SK-N-SH (cell line): ENCODE measurements at regions not wholly inside any gene's neighbourhood (a gene's known extent, or its start where the extent isn't known, plus 50 kb on each side); places are given as distances from the start of the nearest gene placed in this dataset.

ENCODE experiments used
- CTCF ChIA-PET: fragments of 300-600, 350-600 bp; formaldehyde crosslinking; extraction: SDS; loops from one replicate; lab custom pipeline; 2021; lab: Yijun Ruan, JAX
- POLR2A ChIA-PET: fragments of 350-600 bp; sonication (Branson Sonifier 250); formaldehyde crosslinking; extraction: SDS; loops from one replicate; lab custom pipeline; 2020; ENCODE audit warnings: antibody characterized with exemption, inconsistent platforms; lab: Yijun Ruan, JAX
- DNase-seq: peaks from one replicate; pipeline ENCODE4 v3.0.0; 2012
- H2AFZ ChIP-seq: fragments of 200-600 bp; sonication (generic); 2 replicates; pipeline ENCODE4 v1.8.1; 2016; ENCODE audit warnings: antibody characterized with exemption, mild to moderate bottlenecking, low read depth
- H3F3A ChIP-seq: fragments of 200-600 bp; sonication (generic); replicated peaks from 2 replicates; pipeline ENCODE3; 2016; ENCODE audit warnings: antibody characterized with exemption, mild to moderate bottlenecking; ENCODE audit not compliant: insufficient read depth
- H3K27ac ChIP-seq, 2 experiments: fragments of 200-500 bp in 1 of 2; fragments of 200-600 bp in 1 of 2; sonication (Bioruptor generic) in 1 of 2; sonication (generic), shearing (Covaris generic) in 1 of 2; 2 replicates each; pipeline versions ENCODE4 v1.5.1 to v1.6.1; 2014 to 2016; ENCODE audit warnings: low read depth in 2 of 2, inconsistent platforms in 1 of 2, low read length in 1 of 2, mild to moderate bottlenecking in 1 of 2, mixed read lengths in 1 of 2
- H3K27me3 ChIP-seq: fragments of 200-600 bp; sonication (generic), shearing (Covaris generic); 2 replicates; pipeline ENCODE4 v1.6.1; 2016; ENCODE audit warnings: mixed run types; ENCODE audit not compliant: insufficient read depth
- H3K36me3 ChIP-seq, 2 experiments: fragments of 200-500 bp in 1 of 2; fragments of 200-600 bp in 1 of 2; sonication (Bioruptor generic) in 1 of 2; sonication (generic) in 1 of 2; replicated peaks in 1 of 2; 2 replicates each; pipeline versions ENCODE3 to v1.5.1; 2014 to 2016; ENCODE audit warnings: low read length in 1 of 2, mild to moderate bottlenecking in 1 of 2; ENCODE audit not compliant: insufficient read depth in 2 of 2, control insufficient read depth in 1 of 2
- H3K4me1 ChIP-seq, 2 experiments: fragments of 200-500 bp in 1 of 2; fragments of 200-600 bp in 1 of 2; sonication (Bioruptor generic) in 1 of 2; sonication (generic), shearing (Covaris generic) in 1 of 2; 2 replicates each; pipeline versions ENCODE4 v1.5.1 to v1.6.1; 2014 to 2016; ENCODE audit warnings: low read depth in 1 of 2, low read length in 1 of 2, mixed run types in 1 of 2; ENCODE audit not compliant: insufficient read depth in 2 of 2, control insufficient read depth in 1 of 2
- H3K4me2 ChIP-seq: fragments of 200-600 bp; sonication (generic), shearing (Covaris generic); 2 replicates; pipeline ENCODE4 v1.6.1; 2017; ENCODE audit warnings: mixed run types
- H3K4me3 ChIP-seq, 2 experiments: fragments of 200-500 bp in 1 of 2; fragments of 200-600 bp in 1 of 2; sonication (Bioruptor generic) in 1 of 2; sonication (generic), shearing (Covaris generic) in 1 of 2; 2 replicates each; pipeline versions ENCODE4 v1.5.1 to v1.8.1; 2014 to 2016; ENCODE audit warnings: low read depth in 2 of 2, inconsistent platforms in 1 of 2, low read length in 1 of 2, mild to moderate bottlenecking in 1 of 2, mixed read lengths in 1 of 2, moderate library complexity in 1 of 2
- H3K79me2 ChIP-seq: fragments of 200-600 bp; sonication (generic); 2 replicates; pipeline ENCODE4 v1.8.1; 2017; ENCODE audit warnings: mild to moderate bottlenecking; ENCODE audit not compliant: insufficient read depth
- H3K9ac ChIP-seq: fragments of 200-600 bp; sonication (generic); 2 replicates; pipeline ENCODE4 v1.6.1; 2017; ENCODE audit warnings: mixed run types
- H3K9me2 ChIP-seq: fragments of 200-600 bp; sonication (generic); 2 replicates; pipeline ENCODE4 v1.6.1; 2017; ENCODE audit warnings: mixed run types
- H3K9me3 ChIP-seq: fragments of 200-600 bp; sonication (generic); 2 replicates; pipeline ENCODE4 v1.6.1; 2017; ENCODE audit warnings: mixed run types, mild to moderate bottlenecking, moderate library complexity
- H4K20me1 ChIP-seq: fragments of 200-600 bp; sonication (generic); 2 replicates; pipeline ENCODE4 v1.6.1; 2017; ENCODE audit warnings: mild to moderate bottlenecking, mixed run types; ENCODE audit not compliant: insufficient read depth
- CHD2 ChIP-seq: fragments of 150-350 bp; IDR thresholded peaks from 2 replicates; pipeline ENCODE4 v1.6.1; 2018; ENCODE audit warnings: low read length; ENCODE audit not compliant: partially characterized antibody
- ELF1 ChIP-seq: IDR thresholded peaks from 2 replicates; pipeline ENCODE4 v1.4.0; 2012
- FOSL2 ChIP-seq: IDR thresholded peaks from 2 replicates; pipeline ENCODE4 v1.4.0; 2012; ENCODE audit warnings: low read depth, mild to moderate bottlenecking, moderate library complexity, borderline replicate concordance
- FOXJ3 ChIP-seq: sonication (generic); formaldehyde crosslinking; IDR thresholded peaks from 2 replicates; pipeline ENCODE4 v1.5.1; 2020; ENCODE audit warnings: mild to moderate bottlenecking, missing genetic modification reagents
- GABPA ChIP-seq: IDR thresholded peaks from 2 replicates; pipeline ENCODE4 v1.4.0; 2012; ENCODE audit warnings: low read depth, mild to moderate bottlenecking
- GATA2 ChIP-seq: sonication (generic); formaldehyde crosslinking; IDR thresholded peaks from 2 replicates; pipeline ENCODE4 v1.5.0; 2020; ENCODE audit warnings: mild to moderate bottlenecking, missing genetic modification reagents
- JUND ChIP-seq: IDR thresholded peaks from 2 replicates; pipeline ENCODE4 v1.4.0; 2012
- NFIC ChIP-seq: IDR thresholded peaks from 2 replicates; pipeline ENCODE4 v1.4.0; 2012; ENCODE audit warnings: borderline replicate concordance
- NRF1 ChIP-seq: IDR thresholded peaks from 2 replicates; pipeline ENCODE4 v1.6.1; 2012; ENCODE audit warnings: low read depth, mild to moderate bottlenecking, low read length
- POLR2AphosphoS5 ChIP-seq: IDR thresholded peaks from 2 replicates; pipeline ENCODE4 v1.6.1; 2012; ENCODE audit warnings: low read depth, low read length
- RAD21 ChIP-seq: IDR thresholded peaks from 2 replicates; pipeline ENCODE4 v1.6.1; 2012; ENCODE audit warnings: mild to moderate bottlenecking, low read length
- RCOR1 ChIP-seq: fragments of 150-350 bp; IDR thresholded peaks from 2 replicates; pipeline ENCODE4 v1.6.1; 2017; ENCODE audit warnings: antibody characterized with exemption, low read length
- RXRA ChIP-seq: IDR thresholded peaks from 2 replicates; pipeline ENCODE4 v1.4.0; 2012; ENCODE audit warnings: low read depth, mild to moderate bottlenecking, borderline replicate concordance
- SIN3A ChIP-seq: IDR thresholded peaks from 2 replicates; pipeline ENCODE4 v1.6.1; 2012; ENCODE audit warnings: low read depth, mild to moderate bottlenecking, low read length, moderate library complexity, borderline replicate concordance
- SMC3 ChIP-seq: IDR thresholded peaks from 2 replicates; pipeline ENCODE4 v1.6.1; 2012; ENCODE audit warnings: low read depth, low read length, improper control_type of control experiment
- TAF1 ChIP-seq: IDR thresholded peaks from 2 replicates; pipeline ENCODE4 v1.6.1; 2012; ENCODE audit warnings: low read depth, mild to moderate bottlenecking, low read length, moderate library complexity, borderline replicate concordance
- WGBS: methylation state at CpG from one replicate; pipeline ENCODE4 v1.1.6; 2017; ENCODE audit warnings: low lambda C conversion rate; 5-methylcytosine and 5-hydroxymethylcytosine counted together
- TF ChIP-seq, protein P1 (sequence below): IDR thresholded peaks from 2 replicates; pipeline ENCODE4 v1.4.0; 2012; ENCODE audit warnings: low read depth
- TF ChIP-seq, protein P2 (sequence below): IDR thresholded peaks from 2 replicates; pipeline ENCODE4 v1.4.0; 2012; ENCODE audit warnings: low read depth, borderline replicate concordance

DNA sequence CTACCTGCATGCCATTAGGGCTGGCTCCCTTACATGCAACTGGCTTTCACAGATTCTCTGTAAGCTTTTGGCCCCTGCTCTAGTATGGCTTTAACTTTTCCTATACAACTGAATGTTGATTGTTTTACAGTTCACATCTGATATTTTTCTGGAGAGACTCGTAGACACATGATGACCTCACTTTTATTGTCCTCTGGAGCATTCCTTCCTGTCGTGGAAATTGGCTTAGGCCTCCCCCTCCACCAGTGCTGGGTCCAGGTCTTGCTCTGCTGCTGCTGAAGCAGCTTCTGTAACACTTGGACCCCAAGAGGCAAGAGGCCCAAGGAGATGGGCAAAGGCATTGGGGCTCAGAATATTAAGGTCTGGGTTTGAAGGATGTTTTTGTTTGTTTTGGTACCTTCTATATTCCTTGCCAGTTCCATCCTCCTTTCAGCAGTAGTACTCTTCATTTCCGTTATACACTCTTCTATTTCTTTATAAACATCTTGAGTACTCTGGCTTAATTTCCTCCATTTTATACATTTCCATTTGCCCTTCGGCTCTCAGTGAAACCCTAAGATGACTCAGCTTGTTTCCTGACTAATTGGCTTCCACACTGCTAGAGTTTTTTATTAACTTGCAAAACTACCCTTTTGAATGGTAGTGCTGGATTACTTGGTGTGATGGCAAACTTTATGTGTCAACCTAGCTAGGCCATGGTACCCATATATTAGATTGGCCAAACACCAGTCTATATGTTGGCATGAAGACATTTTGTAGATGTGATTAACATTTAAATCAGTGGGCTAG lies 219.8 kb downstream of the CDCA7 start:
- DNase-seq, result no peak
- no peak overlapping the region for H2AFZ ChIP-seq
- H4K20me1 ChIP-seq, result no peaks in the 10 kb centered on the region
- H3K36me3 ChIP-seq, result no peaks in the 10 kb centered on the region
- ChIA-PET POLR2A (interaction anchor here (0.6 kb wide), 1 partner anchor 492 kb away, joined by 3 read pairs; no protein-coding TSS in a partner anchor), CTCF (interaction anchor here (0.8 kb wide), 1 partner anchor 126 kb away, joined by 3 read pairs; no protein-coding TSS in a partner anchor)
- no peak overlapping the region for H3K4me2 ChIP-seq
- H3K27me3 ChIP-seq, result no peaks in the 10 kb centered on the region
- H3F3A ChIP-seq, result no peaks in the 10 kb centered on the region
- WGBS, result 69% methylated on average over 4 of the region's 4 CpGs
- no peaks in the 10 kb centered on the region for H3K79me2 ChIP-seq
- H3K4me3 ChIP-seq, result no peak overlapping the region
- no peaks in the 10 kb centered on the region for H3K9me3 ChIP-seq
- no peak overlapping the region for H3K27ac ChIP-seq
- H3K9me2 ChIP-seq, result no peaks in the 10 kb centered on the region
- no peak overlapping the region for H3K9ac ChIP-seq
- TF ChIP-seq, protein P1, sequence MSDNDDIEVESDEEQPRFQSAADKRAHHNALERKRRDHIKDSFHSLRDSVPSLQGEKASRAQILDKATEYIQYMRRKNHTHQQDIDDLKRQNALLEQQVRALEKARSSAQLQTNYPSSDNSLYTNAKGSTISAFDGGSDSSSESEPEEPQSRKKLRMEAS, result no peak
- TF ChIP-seq RCOR1 (no peak), CHD2 (no peak), FOXJ3 (CRISPR knock-in tag) (no peak), POLR2AphosphoS5 (no peak), ELF1 (no peak), RXRA (no peak), RAD21 (no peak), NRF1 (no peak), GATA2 (CRISPR knock-in tag) (no peak), FOSL2 (no peak)
- TF ChIP-seq, protein P2, sequence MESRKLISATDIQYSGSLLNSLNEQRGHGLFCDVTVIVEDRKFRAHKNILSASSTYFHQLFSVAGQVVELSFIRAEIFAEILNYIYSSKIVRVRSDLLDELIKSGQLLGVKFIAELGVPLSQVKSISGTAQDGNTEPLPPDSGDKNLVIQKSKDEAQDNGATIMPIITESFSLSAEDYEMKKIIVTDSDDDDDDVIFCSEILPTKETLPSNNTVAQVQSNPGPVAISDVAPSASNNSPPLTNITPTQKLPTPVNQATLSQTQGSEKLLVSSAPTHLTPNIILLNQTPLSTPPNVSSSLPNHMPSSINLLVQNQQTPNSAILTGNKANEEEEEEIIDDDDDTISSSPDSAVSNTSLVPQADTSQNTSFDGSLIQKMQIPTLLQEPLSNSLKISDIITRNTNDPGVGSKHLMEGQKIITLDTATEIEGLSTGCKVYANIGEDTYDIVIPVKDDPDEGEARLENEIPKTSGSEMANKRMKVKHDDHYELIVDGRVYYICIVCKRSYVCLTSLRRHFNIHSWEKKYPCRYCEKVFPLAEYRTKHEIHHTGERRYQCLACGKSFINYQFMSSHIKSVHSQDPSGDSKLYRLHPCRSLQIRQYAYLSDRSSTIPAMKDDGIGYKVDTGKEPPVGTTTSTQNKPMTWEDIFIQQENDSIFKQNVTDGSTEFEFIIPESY, result no peak
- H3K4me1 ChIP-seq, result peaks cover 0 to 2% of the 10 kb centered on the region in 2 experiments; a peak in 2 of 4 replicates

DNA sequence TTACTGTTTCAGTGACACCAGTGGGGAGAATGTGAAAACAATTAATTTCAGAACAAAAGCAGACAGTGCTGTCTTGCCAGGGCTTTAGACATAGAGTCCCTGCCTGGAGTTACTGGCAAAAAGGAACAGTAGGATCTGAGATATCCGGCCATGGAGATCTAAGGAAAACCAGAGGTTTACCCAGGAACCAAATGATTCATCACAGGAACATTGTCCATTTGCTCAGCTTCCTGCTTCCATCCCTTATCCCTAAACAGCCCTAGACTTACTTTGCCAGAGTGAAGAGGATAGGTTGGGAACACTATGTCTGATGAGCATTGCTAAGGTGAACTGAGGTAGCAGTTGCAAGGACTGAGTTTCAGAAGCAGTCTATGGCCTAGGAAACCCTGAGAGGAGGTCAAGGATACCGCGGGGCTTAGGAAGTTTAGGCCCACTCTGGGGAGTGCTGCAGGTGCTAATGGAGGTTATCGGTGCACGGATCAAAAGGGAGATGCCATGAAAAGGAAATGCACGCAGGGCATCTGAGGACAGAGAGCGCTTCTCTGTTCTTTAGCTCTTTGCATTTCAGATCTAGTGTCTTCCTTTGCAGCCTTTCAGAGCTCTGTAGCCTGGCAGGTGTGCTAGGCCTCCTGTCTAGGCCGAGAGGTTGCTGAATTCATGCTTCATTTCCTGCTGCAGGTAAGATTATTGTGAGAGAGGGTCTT lies 223.9 kb downstream of the CDCA7 start:
- Histone ChIP-seq H3K9ac (no peak overlapping the region), H3K27me3 (no peaks in the 10 kb centered on the region), H3K4me3 (no peak overlapping the region), H4K20me1 (no peaks in the 10 kb centered on the region), H2AFZ (no peak overlapping the region), H3K27ac (no peak overlapping the region), H3K4me2 (no peak overlapping the region)
- WGBS, result 87% methylated on average over 8 of the region's 8 CpGs
- no peak for DNase-seq
- TF ChIP-seq JUND (no peak), SMC3 (no peak), FOXJ3 (CRISPR knock-in tag) (no peak), NRF1 (no peak), NFIC (no peak), GABPA (no peak), SIN3A (no peak), RCOR1 (no peak), TAF1 (no peak)
- TF ChIP-seq, protein P2, result no peak
- TF ChIP-seq, all 33 proteins: peak for 0
- CTCF ChIA-PET, result interaction anchor here (0.9 kb wide), 1 partner anchor 10 kb away, joined by 3 read pairs; no protein-coding TSS in a partner anchor
- H3K9me2 ChIP-seq, result no peaks in the 10 kb centered on the region
- H3K79me2 ChIP-seq, result no peaks in the 10 kb centered on the region
- POLR2A ChIA-PET, result no interaction called here
- no peaks in the 10 kb centered on the region for H3F3A ChIP-seq
- no peaks in the 10 kb centered on the region for H3K36me3 ChIP-seq
- no peaks in the 10 kb centered on the region for H3K9me3 ChIP-seq
- H3K4me1 ChIP-seq, result no peaks in the 10 kb centered on the region
